ENCODE measurements at regions not wholly inside any gene's neighbourhood (a gene's known extent, or its start where the extent isn't known, plus 50 kb on each side); places are given as distances from the start of the nearest gene placed in this dataset.
"Not testable (repeated sequence)": the region's sequence is repeated elsewhere in the genome, so short reads cannot be mapped to it uniquely, and the experiment has no call there.

- H3K9me3 ChIP-seq (ENCODE audit: control insufficient read depth, insufficient read depth, low read depth, low read length); H3K4me1 ChIP-seq (ENCODE audit: control insufficient read depth, insufficient read depth, low read length); ATAC-seq; CTCF ChIA-PET; H3K36me3 ChIP-seq (ENCODE audit: control insufficient read depth, insufficient read depth, low read length); H3K27ac ChIP-seq (ENCODE audit: low read length); BruUV-seq (replicated peaks); H3K4me3 ChIP-seq (ENCODE audit: low read depth in 2 of 2, low read length in 2 of 2); DNase-seq (ENCODE audit: low read depth, low spot score); H3K27me3 ChIP-seq (ENCODE audit: control insufficient read depth, insufficient read depth, low read length); in situ Hi-C loops (cut with HindIII; ENCODE audit: low pct_unique_long_range_greater_than_20kb, low sequenced_read_pairs); POLR2A ChIA-PET; intact Hi-C loops (cut with micrococcal nuclease; ENCODE audit: unreplicated experiment): not testable (repeated sequence)
- 0 out of 2 replicates have a peak, but pooled peaks have one; percentile 15 for TF ChIP-seq CTCF (IDR thresholded peaks at IDR 0.05)
Measured at GRCh38 chr6:71007298-71007697, 50.4 kb upstream of the B3GAT2 start.

GRCh38 chr6:71011871-71012371, 55.1 kb upstream of the B3GAT2 start:
- no TSS peak for BruUV-seq (replicated peaks)
- Histone ChIP-seq H3K4me1 (ENCODE audit: control insufficient read depth, insufficient read depth, low read length) (no peaks in the 10 kb centered on the region), H3K36me3 (ENCODE audit: control insufficient read depth, insufficient read depth, low read length) (no peaks in the 10 kb centered on the region), H3K27me3 (ENCODE audit: control insufficient read depth, insufficient read depth, low read length) (no peaks in the 10 kb centered on the region), H3K4me3 (ENCODE audit: low read depth in 2 of 2, low read length in 2 of 2) (no peak overlapping the region), H3K9me3 (ENCODE audit: control insufficient read depth, insufficient read depth, low read depth, low read length) (no peaks in the 10 kb centered on the region), H3K27ac (ENCODE audit: low read length) (no peak overlapping the region)
- no peak for TF ChIP-seq TCF7L2 (IDR thresholded peaks at IDR 0.05; ENCODE audit: low read depth, low read length)
- no peak for TF ChIP-seq POLR2AphosphoS5 (IDR thresholded peaks at IDR 0.05; ENCODE audit: low read depth, low read length)
- no peak for TF ChIP-seq REST (IDR thresholded peaks at IDR 0.05; ENCODE audit: insufficient read depth in 1 of 2, low read depth in 2 of 2, low read length in 1 of 2)
- TF ChIP-seq CTCF (IDR thresholded peaks at IDR 0.05), result no peak
- no peak for TF ChIP-seq SIN3A (IDR thresholded peaks at IDR 0.05; ENCODE audit: borderline replicate concordance, insufficient read depth, low read depth, low read length)
- DNase-seq (ENCODE audit: low read depth, low spot score), result no peak
- intact Hi-C loops (cut with micrococcal nuclease; ENCODE audit: unreplicated experiment), result loop anchor here (2.0 to 10.0 kb wide), 6 partner anchors 120 to 700 kb away; no protein-coding TSS in a partner anchor
- POLR2A ChIA-PET, result no interaction called here
- ATAC-seq, result no peak
- in situ Hi-C loops (cut with HindIII; ENCODE audit: low pct_unique_long_range_greater_than_20kb, low sequenced_read_pairs), result no loop called here
- CTCF ChIA-PET, result interaction anchor here (0.6 kb wide), 1 partner anchor 49 kb away, joined by 5 read pairs; no protein-coding TSS in a partner anchor
